ENCODE measurements at regions not wholly inside any gene's neighbourhood (a gene's known extent, or its start where the extent isn't known, plus 50 kb on each side); places are given as distances from the start of the nearest gene placed in this dataset.

DNA sequence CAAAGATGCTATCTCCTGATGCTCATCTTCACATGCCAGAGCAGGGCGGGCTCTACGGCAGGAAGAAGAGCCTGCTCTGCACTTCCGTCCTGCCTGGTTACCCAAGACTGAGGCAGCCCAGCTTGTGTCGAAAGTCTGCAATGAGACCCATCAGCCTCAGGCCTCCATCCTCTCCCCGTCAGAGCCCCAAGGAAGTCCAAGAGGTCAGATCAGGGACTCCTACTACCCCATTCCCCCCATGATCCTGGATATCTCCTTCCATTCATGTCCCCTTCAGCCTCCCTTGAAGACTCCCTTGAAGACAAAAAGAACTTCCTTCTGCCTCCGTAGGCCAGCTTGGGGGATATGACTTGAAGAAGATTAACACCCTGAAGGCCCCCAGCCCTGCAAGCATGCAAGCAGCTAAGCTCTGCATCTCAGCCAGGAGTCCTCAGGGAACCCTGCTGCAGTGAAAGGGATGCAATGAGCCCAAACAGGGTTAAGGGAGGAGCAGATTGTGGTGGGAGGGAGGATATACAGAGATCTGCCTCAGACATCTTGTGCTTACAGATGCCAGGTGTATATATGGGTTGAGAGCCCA lies 85.6 kb downstream of the TRIM29 start:
- TF ChIP-seq, protein P1, sequence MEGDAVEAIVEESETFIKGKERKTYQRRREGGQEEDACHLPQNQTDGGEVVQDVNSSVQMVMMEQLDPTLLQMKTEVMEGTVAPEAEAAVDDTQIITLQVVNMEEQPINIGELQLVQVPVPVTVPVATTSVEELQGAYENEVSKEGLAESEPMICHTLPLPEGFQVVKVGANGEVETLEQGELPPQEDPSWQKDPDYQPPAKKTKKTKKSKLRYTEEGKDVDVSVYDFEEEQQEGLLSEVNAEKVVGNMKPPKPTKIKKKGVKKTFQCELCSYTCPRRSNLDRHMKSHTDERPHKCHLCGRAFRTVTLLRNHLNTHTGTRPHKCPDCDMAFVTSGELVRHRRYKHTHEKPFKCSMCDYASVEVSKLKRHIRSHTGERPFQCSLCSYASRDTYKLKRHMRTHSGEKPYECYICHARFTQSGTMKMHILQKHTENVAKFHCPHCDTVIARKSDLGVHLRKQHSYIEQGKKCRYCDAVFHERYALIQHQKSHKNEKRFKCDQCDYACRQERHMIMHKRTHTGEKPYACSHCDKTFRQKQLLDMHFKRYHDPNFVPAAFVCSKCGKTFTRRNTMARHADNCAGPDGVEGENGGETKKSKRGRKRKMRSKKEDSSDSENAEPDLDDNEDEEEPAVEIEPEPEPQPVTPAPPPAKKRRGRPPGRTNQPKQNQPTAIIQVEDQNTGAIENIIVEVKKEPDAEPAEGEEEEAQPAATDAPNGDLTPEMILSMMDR (IDR thresholded peaks at IDR 0.05; ENCODE audit: insufficient read depth, low read depth, low read length) = no peak
- TF ChIP-seq EZH2 (IDR thresholded peaks at IDR 0.05; ENCODE audit: insufficient read depth, low read length) = no peak

Measured in astrocyte (in vitro differentiated cells and primary cell).